Fibroblast of mammary gland (primary cell): ENCODE measurements at regions not wholly inside any gene's neighbourhood (a gene's known extent, or its start where the extent isn't known, plus 50 kb on each side); places are given as distances from the start of the nearest gene placed in this dataset.
"Not testable (repeated sequence)": the region's sequence is repeated elsewhere in the genome, so short reads cannot be mapped to it uniquely, and the experiment has no call there.

ENCODE experiments used
- DNase-seq: peaks from one replicate; pipeline ENCODE4 v3.0.0-alpha.2; 2010; ENCODE audit warnings: low read depth
- H3K4me3 ChIP-seq: 2 replicates; pipeline ENCODE4 v1.5.1; 2011; ENCODE audit warnings: low read depth, mild to moderate bottlenecking, low read length, moderate library complexity; ENCODE audit not compliant: control insufficient read depth
- CTCF ChIP-seq: conservative IDR thresholded peaks from 2 replicates; pipeline ENCODE4 v1.5.1; 2011; ENCODE audit warnings: low read depth, low read length, inconsistent platforms; ENCODE audit not compliant: control insufficient read depth, insufficient read depth

GRCh38 chr2:133641497-133641896 is 73.2 kb upstream of the NCKAP5 start:
- no peak for DNase-seq
- H3K4me3 ChIP-seq: no peak overlapping the region
- TF ChIP-seq CTCF: no peak

- no peak for DNase-seq
- no peak overlapping the region for H3K4me3 ChIP-seq
- TF ChIP-seq CTCF: no peak
Measured at GRCh38 chr2:133641942-133642725, 73.9 kb upstream of the NCKAP5 start.

- TF ChIP-seq CTCF: no peak
- no peak for DNase-seq
- no peak overlapping the region for H3K4me3 ChIP-seq
Measured at GRCh38 chr2:133642791-133643191, 74.5 kb upstream of the NCKAP5 start.

- no peak for DNase-seq
- TF ChIP-seq CTCF: no peak
- no peak overlapping the region for H3K4me3 ChIP-seq
Measured at GRCh38 chr2:133643863-133644262, 75.6 kb upstream of the NCKAP5 start.

GRCh38 chr2:133644846-133645245 is 76.6 kb upstream of the NCKAP5 start:
- no peak overlapping the region for H3K4me3 ChIP-seq
- no peak for DNase-seq
- TF ChIP-seq CTCF: no peak

GRCh38 chr2:133647386-133647785 is 79.1 kb upstream of the NCKAP5 start:
- not testable (repeated sequence) for DNase-seq, H3K4me3 ChIP-seq

GRCh38 chr2:133651861-133652260 is 83.6 kb upstream of the NCKAP5 start:
- no peak overlapping the region for H3K4me3 ChIP-seq
- no peak for DNase-seq
- no peak for TF ChIP-seq CTCF
